Right lobe of liver (tissue), 4 donors: ENCODE measurements at regions not wholly inside any gene's neighbourhood (a gene's known extent, or its start where the extent isn't known, plus 50 kb on each side); places are given as distances from the start of the nearest gene placed in this dataset.

Source experiments
- POLR2A ChIP-seq: fragments of 450-650 bp; IDR thresholded peaks from one replicate; pipeline ENCODE4 v1.6.1; 2017; ENCODE audit warnings: antibody characterized with exemption, mild to moderate bottlenecking
- TF ChIP-seq, protein P1 (sequence below), 4 donors: fragments of 200-600 bp in 3 of 4; fragments of 450-650 bp in 1 of 4; IDR thresholded peaks; one replicate each; pipeline versions ENCODE4 v1.5.1 to v1.8.0; 2016 to 2022; ENCODE audit warnings: antibody characterized with exemption in 4 of 4, mild to moderate bottlenecking in 2 of 4
- donor health status: DM: no; HTN: no; CAD: no.
- donor health status: DM: no; HTN: no; CAD: no.
- donor health status: DM: no; HTN: yes; CAD: no.

DNA sequence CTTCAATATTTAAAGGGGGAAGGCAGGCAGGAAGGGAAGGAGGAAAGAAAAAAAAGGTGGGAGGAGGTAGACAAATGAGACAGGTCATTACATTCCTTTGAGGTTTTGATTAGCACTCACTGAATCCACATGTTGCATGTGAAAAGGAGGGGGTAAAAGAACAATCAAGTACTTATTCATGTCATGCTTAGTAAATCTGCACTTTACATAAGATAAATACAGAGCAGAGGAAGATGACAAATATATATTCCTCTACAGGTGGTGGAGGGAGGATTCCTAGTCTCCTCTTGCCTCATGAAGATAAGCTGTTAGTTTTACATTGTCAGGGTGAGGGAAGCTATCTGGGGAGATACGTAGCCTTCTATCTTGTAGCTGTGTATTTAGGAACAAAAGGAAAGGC lies 1645.4 kb upstream of the SPRY2 start:
- TF ChIP-seq, protein P1, sequence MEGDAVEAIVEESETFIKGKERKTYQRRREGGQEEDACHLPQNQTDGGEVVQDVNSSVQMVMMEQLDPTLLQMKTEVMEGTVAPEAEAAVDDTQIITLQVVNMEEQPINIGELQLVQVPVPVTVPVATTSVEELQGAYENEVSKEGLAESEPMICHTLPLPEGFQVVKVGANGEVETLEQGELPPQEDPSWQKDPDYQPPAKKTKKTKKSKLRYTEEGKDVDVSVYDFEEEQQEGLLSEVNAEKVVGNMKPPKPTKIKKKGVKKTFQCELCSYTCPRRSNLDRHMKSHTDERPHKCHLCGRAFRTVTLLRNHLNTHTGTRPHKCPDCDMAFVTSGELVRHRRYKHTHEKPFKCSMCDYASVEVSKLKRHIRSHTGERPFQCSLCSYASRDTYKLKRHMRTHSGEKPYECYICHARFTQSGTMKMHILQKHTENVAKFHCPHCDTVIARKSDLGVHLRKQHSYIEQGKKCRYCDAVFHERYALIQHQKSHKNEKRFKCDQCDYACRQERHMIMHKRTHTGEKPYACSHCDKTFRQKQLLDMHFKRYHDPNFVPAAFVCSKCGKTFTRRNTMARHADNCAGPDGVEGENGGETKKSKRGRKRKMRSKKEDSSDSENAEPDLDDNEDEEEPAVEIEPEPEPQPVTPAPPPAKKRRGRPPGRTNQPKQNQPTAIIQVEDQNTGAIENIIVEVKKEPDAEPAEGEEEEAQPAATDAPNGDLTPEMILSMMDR (IDR thresholded peaks at IDR 0.05): no peak
- no peak for TF ChIP-seq POLR2A
